NB4 (cell line): ENCODE measurements at regions not wholly inside any gene's neighbourhood (a gene's known extent, or its start where the extent isn't known, plus 50 kb on each side); places are given as distances from the start of the nearest gene placed in this dataset.

Source experiments
- MYC ChIP-seq: IDR thresholded peaks from 2 replicates; pipeline ENCODE4 v1.6.1; 2011; ENCODE audit warnings: low read depth, low read length
- TF ChIP-seq, protein P1 (sequence below): IDR thresholded peaks from one replicate; pipeline ENCODE4 v1.5.1; 2012; ENCODE audit warnings: low read depth, low read length
- TF ChIP-seq, protein P2 (sequence below): IDR thresholded peaks from 2 replicates; pipeline ENCODE4 v1.6.1; 2011; ENCODE audit warnings: low read depth, low read length

DNA sequence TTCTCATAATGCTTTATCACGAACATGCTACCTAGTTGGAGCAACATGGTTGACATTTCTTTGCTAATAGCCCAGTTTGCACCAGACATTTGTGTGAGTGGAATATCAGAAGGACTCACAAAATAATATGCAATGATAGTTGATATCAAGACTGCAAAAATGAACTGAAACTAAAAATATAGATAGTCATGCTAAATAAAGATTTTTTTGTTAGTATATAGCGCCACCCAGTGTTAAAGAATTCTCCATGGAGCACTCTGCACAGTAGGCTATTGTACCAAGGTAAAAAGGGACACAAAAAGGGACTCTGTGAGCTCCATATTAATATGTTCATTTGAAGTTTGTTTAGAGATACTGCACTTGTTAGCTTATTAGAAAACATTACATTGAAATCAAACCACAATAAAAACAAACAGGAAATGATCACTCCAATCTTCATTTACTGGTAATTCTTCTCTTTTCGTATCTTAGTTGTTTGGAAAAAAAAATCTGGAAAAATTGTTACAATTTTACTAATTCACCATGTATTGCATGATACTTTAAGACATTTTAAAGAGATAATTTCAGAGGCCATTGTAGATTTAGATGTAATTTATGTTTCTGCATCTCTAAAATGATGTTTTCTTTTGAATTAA is 1509.6 kb downstream of the ADGRL3 start:
- TF ChIP-seq, protein P1, sequence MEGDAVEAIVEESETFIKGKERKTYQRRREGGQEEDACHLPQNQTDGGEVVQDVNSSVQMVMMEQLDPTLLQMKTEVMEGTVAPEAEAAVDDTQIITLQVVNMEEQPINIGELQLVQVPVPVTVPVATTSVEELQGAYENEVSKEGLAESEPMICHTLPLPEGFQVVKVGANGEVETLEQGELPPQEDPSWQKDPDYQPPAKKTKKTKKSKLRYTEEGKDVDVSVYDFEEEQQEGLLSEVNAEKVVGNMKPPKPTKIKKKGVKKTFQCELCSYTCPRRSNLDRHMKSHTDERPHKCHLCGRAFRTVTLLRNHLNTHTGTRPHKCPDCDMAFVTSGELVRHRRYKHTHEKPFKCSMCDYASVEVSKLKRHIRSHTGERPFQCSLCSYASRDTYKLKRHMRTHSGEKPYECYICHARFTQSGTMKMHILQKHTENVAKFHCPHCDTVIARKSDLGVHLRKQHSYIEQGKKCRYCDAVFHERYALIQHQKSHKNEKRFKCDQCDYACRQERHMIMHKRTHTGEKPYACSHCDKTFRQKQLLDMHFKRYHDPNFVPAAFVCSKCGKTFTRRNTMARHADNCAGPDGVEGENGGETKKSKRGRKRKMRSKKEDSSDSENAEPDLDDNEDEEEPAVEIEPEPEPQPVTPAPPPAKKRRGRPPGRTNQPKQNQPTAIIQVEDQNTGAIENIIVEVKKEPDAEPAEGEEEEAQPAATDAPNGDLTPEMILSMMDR = peak; percentile 38
- no peak for TF ChIP-seq MYC
- TF ChIP-seq, protein P2, sequence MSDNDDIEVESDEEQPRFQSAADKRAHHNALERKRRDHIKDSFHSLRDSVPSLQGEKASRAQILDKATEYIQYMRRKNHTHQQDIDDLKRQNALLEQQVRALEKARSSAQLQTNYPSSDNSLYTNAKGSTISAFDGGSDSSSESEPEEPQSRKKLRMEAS = no peak
